ENCODE measurements at regions not wholly inside any gene's neighbourhood (a gene's known extent, or its start where the extent isn't known, plus 50 kb on each side); places are given as distances from the start of the nearest gene placed in this dataset.
"Not testable (repeated sequence)": the region's sequence is repeated elsewhere in the genome, so short reads cannot be mapped to it uniquely, and the experiment has no call there.

DNA sequence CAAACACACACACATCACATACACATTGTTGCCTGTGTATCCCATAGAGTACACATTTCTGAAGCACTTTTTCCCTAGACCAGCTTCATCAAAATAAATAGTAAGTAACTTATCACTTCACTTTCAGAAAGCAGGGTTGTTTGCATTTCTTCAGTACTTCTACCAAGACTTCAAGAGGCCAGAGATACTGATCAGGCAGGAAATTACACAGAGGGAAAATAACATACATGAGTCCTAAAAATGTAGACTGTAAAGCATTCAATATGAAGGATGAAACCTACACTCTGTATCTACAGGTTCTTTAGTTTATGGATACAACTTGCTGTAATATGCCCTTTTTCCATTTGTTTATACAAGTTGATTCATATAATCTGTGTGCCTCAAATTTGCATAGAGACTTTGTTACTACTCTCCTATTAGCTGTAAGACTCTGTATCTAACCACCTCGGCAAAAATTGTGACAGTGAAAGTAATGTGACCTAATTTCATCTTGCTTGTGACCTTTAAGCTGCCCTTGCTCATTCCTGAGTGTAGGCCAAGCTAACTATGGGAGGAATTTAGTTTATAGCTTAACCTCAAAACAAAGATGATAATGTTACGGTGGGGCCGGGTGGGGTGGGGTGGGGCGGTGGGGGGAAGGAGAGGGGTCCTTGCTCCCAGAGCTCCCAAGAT lies 228.9 kb upstream of the SPOPL start:
- no peaks in the 10 kb centered on the region for H3K36me3 ChIP-seq
- ATAC-seq (ENCODE audit: insufficient number of reproducible peaks, low FRiP score, low read depth) (no peak), DNase-seq (ENCODE audit: low spot score) (no peak)
- no peaks in the 10 kb centered on the region for H3K27me3 ChIP-seq (replicated peaks; ENCODE audit: insufficient read depth)
- H3K27ac ChIP-seq = no peak overlapping the region
- H3K9me3 ChIP-seq = no peaks in the 10 kb centered on the region
- no peak overlapping the region for H3K4me3 ChIP-seq
- peaks cover 0 to 3% of the 10 kb centered on the region in 2 donors for H3K4me1 ChIP-seq (ENCODE audit: control insufficient read depth in 1 of 2, low read depth in 2 of 2)
- TF ChIP-seq, protein P1, sequence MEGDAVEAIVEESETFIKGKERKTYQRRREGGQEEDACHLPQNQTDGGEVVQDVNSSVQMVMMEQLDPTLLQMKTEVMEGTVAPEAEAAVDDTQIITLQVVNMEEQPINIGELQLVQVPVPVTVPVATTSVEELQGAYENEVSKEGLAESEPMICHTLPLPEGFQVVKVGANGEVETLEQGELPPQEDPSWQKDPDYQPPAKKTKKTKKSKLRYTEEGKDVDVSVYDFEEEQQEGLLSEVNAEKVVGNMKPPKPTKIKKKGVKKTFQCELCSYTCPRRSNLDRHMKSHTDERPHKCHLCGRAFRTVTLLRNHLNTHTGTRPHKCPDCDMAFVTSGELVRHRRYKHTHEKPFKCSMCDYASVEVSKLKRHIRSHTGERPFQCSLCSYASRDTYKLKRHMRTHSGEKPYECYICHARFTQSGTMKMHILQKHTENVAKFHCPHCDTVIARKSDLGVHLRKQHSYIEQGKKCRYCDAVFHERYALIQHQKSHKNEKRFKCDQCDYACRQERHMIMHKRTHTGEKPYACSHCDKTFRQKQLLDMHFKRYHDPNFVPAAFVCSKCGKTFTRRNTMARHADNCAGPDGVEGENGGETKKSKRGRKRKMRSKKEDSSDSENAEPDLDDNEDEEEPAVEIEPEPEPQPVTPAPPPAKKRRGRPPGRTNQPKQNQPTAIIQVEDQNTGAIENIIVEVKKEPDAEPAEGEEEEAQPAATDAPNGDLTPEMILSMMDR (IDR thresholded peaks at IDR 0.05) = no peak

DNA sequence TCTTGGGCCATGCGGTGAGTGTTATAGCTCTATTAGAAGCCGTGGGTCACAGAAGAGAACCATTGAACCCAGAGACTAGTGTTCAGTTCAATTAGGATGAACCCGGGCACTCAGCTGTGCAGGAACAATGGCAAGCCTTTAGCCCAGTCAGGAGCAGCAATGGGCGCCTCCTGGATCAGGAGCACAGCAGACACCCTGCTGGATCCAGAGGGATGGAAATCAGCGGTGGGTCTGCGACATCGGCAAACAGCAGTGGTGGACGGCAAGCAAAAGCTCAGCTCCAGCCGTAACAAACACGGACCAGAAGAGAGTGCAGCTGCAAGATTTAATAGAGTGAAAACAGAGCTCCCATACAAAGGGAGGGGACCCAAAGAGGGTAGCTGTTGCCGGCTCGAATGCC lies 228.3 kb upstream of the SPOPL start:
- not testable (repeated sequence) for DNase-seq (ENCODE audit: low spot score); H3K4me3 ChIP-seq; H3K36me3 ChIP-seq; H3K27ac ChIP-seq; H3K4me1 ChIP-seq (ENCODE audit: control insufficient read depth in 1 of 2, low read depth in 2 of 2); H3K9me3 ChIP-seq; H3K27me3 ChIP-seq (replicated peaks; ENCODE audit: insufficient read depth); ATAC-seq (ENCODE audit: insufficient number of reproducible peaks, low FRiP score, low read depth)

DNA sequence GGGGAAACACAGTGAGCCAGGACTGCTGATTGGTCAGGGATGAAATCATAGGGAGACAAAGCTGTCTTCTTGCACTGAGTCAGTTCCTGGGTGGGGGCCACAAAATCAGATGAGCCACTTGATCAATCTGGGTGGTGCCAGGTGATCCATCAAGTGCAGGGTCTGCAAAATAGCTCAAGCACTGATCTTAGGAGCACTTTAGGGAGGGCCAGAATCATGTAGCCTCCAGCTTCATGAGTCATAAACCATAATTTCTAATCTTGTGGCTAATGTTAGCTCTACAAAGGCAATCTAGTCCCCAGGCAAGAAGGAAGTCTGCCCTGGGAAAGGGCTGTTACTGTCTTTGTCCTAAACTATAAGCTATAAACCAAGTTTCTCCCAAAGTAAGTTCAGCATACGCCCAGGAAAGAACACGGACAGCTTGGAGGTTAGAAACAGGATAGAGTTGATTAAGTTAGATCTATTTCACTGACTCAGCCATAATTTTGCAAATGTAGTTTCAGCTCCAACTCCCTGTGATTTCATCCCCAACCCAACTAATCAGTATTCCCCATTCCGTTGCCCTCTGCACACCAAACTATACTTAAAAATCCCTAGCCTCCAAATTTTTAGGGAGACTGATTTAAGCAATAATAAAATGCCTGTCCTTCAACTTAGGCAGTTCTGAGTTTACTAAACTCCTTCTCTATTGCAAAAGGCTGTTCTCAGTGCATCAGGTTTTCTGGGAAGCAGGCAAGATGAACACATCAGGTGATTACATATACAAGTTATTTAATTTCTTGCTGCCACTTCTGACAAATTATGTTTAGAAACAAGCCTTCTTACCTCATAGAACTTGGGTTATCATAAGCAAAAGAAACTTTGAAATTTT lies 226.9 kb upstream of the SPOPL start:
- ATAC-seq (ENCODE audit: insufficient number of reproducible peaks, low FRiP score, low read depth) = no peak
- Histone ChIP-seq H3K4me3 (no peak overlapping the region), H3K4me1 (ENCODE audit: control insufficient read depth in 1 of 2, low read depth in 2 of 2) (peaks cover 0 to 3% of the 10 kb centered on the region in 2 donors), H3K9me3 (no peaks in the 10 kb centered on the region), H3K27me3 (replicated peaks; ENCODE audit: insufficient read depth) (no peaks in the 10 kb centered on the region), H3K36me3 (no peaks in the 10 kb centered on the region), H3K27ac (no peak overlapping the region)
- no peak for DNase-seq (ENCODE audit: low spot score)
- TF ChIP-seq, protein P1 (IDR thresholded peaks at IDR 0.05) = no peak

- Histone ChIP-seq H3K9me3 (no peaks in the 10 kb centered on the region), H3K27me3 (replicated peaks; ENCODE audit: insufficient read depth) (no peaks in the 10 kb centered on the region), H3K27ac (no peak overlapping the region), H3K4me1 (ENCODE audit: control insufficient read depth in 1 of 2, low read depth in 2 of 2) (peaks cover 0 to 3% of the 10 kb centered on the region in 2 donors), H3K4me3 (no peak overlapping the region), H3K36me3 (no peaks in the 10 kb centered on the region)
- TF ChIP-seq, protein P1 (IDR thresholded peaks at IDR 0.05) = no peak
- ATAC-seq (ENCODE audit: insufficient number of reproducible peaks, low FRiP score, low read depth) = no peak
- DNase-seq (ENCODE audit: low spot score) = no peak
These were observed 226.3 kb upstream of the SPOPL start for GRCh38 chr2:138275292-138275690.

GRCh38 chr2:138275881-138276280 lies 225.7 kb upstream of the SPOPL start:
- DNase-seq (ENCODE audit: low spot score) (no peak), ATAC-seq (ENCODE audit: insufficient number of reproducible peaks, low FRiP score, low read depth) (no peak)
- H3K27ac ChIP-seq = no peak overlapping the region
- no peaks in the 10 kb centered on the region for H3K9me3 ChIP-seq
- TF ChIP-seq, protein P1 (IDR thresholded peaks at IDR 0.05) = no peak
- H3K27me3 ChIP-seq (replicated peaks; ENCODE audit: insufficient read depth) = no peaks in the 10 kb centered on the region
- H3K4me3 ChIP-seq = no peak overlapping the region
- H3K36me3 ChIP-seq = no peaks in the 10 kb centered on the region
- H3K4me1 ChIP-seq (ENCODE audit: control insufficient read depth in 1 of 2, low read depth in 2 of 2) = peaks cover 0 to 3% of the 10 kb centered on the region in 2 donors
